Activated T-cell treated with anti-CD3 and anti-CD28 coated beads, Interleukin-2, amount 50 U/mL, for 72 hours (primary cell): ENCODE measurements at regions not wholly inside any gene's neighbourhood (a gene's known extent, or its start where the extent isn't known, plus 50 kb on each side); places are given as distances from the start of the nearest gene placed in this dataset.
"Not testable (repeated sequence)": the region's sequence is repeated elsewhere in the genome, so short reads cannot be mapped to it uniquely, and the experiment has no call there.

Experiments
- ATAC-seq, 2 donors: fragments of 150-1000 bp; cut with Tn5 transposase; replicated peaks in 1 of 2; 2 replicates each; pipeline ENCODE4 v1.10.0; 2021; ENCODE audit warnings: moderate library complexity in 2 of 2, mild to moderate bottlenecking in 1 of 2
- DNase-seq, 2 donors: peaks; one replicate each; pipeline ENCODE4 v3.0.0; 2021 to 2022; ENCODE audit warnings: mixed read lengths in 1 of 2
- H3K27ac Mint-ChIP-seq: one replicate; pipeline ENCODE4 v1.8.0; 2022; ENCODE audit warnings: mild to moderate bottlenecking, moderate library complexity, mixed read lengths
- H3K27me3 Mint-ChIP-seq: one replicate; pipeline ENCODE4 v1.8.0; 2022; ENCODE audit warnings: low read depth, mixed read lengths
- H3K36me3 Mint-ChIP-seq, 2 donors: one replicate each; pipeline ENCODE4 v1.8.0; 2022; ENCODE audit warnings: mixed read lengths in 2 of 2, mild to moderate bottlenecking in 1 of 2; ENCODE audit not compliant: insufficient read depth in 2 of 2
- H3K4me1 Mint-ChIP-seq: one replicate; pipeline ENCODE4 v1.8.0; 2022; ENCODE audit warnings: low read depth, mixed read lengths
- H3K4me3 Mint-ChIP-seq, 2 donors: one replicate each; pipeline ENCODE4 v1.8.0; 2022; ENCODE audit warnings: mild to moderate bottlenecking in 2 of 2, mixed read lengths in 2 of 2, moderate library complexity in 2 of 2
- H3K9me3 Mint-ChIP-seq, 2 donors: one replicate each; pipeline ENCODE4 v1.8.0; 2022; ENCODE audit warnings: mixed read lengths in 2 of 2

GRCh38 chr2:72026819-72027425 is 120.7 kb downstream of the CYP26B1 start:
- Mint-ChIP-seq H3K36me3 (peaks cover 0 to 1% of the 10 kb centered on the region in 2 donors), H3K4me1 (no peaks in the 10 kb centered on the region), H3K4me3 (no peak overlapping the region), H3K9me3 (peaks cover 0 to 7% of the 10 kb centered on the region in 2 donors), H3K27ac (no peak overlapping the region), H3K27me3 (no peaks in the 10 kb centered on the region)
- no peak for DNase-seq
- ATAC-seq, result no peak

- no peak overlapping the region for H3K4me3 Mint-ChIP-seq
These were observed 123.0 kb downstream of the CYP26B1 start for GRCh38 chr2:72024451-72025175.

DNA sequence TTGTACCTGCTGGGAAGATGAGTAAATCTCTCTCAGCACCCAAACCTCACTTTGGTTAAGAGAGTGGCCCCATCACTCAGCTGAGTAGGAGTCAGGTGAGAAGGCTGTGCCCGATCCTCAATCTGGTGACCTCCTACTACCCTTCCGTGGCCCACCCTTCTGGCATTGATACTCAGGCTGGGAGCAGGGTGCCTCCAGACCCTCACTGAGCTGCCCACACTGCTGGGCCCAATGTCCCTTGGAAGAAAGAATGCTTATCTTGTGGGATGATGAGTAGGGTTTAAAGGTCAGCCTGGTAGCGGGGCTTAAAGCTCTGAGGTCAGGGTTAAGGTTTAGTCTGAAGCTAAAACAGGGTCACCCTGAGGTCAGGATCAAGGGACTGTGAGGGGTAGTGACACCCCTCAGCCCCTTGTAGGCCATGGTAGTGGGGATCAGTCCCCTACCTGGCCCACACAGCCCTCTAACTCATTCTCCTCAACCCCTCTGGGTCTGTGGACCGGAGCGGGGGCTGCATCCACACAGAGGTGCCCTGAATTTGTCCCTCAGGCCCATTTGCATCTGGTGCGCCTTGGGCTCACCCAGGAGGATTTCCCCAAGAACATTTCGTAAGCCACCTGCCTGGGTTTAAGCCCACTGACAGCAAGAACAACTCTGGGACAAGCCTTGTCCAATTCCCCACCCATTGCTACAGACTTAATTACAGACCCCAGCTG is 123.8 kb downstream of the CYP26B1 start:
- ATAC-seq (no peak), DNase-seq (no peak)
- Mint-ChIP-seq H3K4me1 (no peaks in the 10 kb centered on the region), H3K4me3 (no peak overlapping the region), H3K27ac (no peak overlapping the region), H3K27me3 (no peaks in the 10 kb centered on the region), H3K9me3 (peaks cover 0 to 8% of the 10 kb centered on the region in 2 donors), H3K36me3 (peaks cover 0 to 1% of the 10 kb centered on the region in 2 donors)

More at GRCh38 chr2:72024451-72025175, 123.0 kb downstream of the CYP26B1 start:
- H3K27ac Mint-ChIP-seq, result no peak overlapping the region
- peaks cover 0 to 1% of the 10 kb centered on the region in 2 donors for H3K36me3 Mint-ChIP-seq
- H3K4me1 Mint-ChIP-seq, result no peaks in the 10 kb centered on the region
- no peak for DNase-seq
- H3K27me3 Mint-ChIP-seq, result no peaks in the 10 kb centered on the region
- peaks cover 0 to 8% of the 10 kb centered on the region in 2 donors for H3K9me3 Mint-ChIP-seq
- ATAC-seq, result no peak

GRCh38 chr2:72021371-72021770 is 126.3 kb downstream of the CYP26B1 start:
- DNase-seq, H3K9me3 Mint-ChIP-seq, ATAC-seq, H3K27ac Mint-ChIP-seq, H3K4me1 Mint-ChIP-seq, H3K27me3 Mint-ChIP-seq, H3K36me3 Mint-ChIP-seq, H3K4me3 Mint-ChIP-seq: not testable (repeated sequence)

DNA sequence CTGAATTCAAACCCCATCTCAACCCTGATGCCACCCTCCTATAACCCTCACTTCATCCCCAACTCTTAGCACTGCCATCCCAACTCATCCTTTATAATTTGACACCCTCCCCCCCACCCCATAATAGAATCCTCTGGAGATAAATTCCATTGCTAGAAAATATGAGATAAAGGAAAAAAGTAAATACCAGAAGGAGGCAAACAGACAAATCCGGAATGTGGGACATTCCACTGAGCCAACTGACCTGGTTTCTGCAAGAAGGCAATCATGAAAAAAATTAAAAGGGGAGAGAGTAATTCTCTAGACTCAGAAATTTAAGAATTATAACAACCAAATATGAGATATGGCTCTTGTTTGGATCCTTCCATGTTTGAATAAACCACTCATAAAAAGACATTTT is 132.4 kb downstream of the CYP26B1 start:
- H3K27ac Mint-ChIP-seq, result no peak overlapping the region
- peaks cover 7% of the 10 kb centered on the region for H3K27me3 Mint-ChIP-seq
- no peak for ATAC-seq
- no peaks in the 10 kb centered on the region for H3K36me3 Mint-ChIP-seq
- no peaks in the 10 kb centered on the region for H3K4me1 Mint-ChIP-seq
- no peaks in the 10 kb centered on the region for H3K9me3 Mint-ChIP-seq
- no peak overlapping the region for H3K4me3 Mint-ChIP-seq
- DNase-seq, result no peak

GRCh38 chr2:72014831-72015230 is 132.8 kb downstream of the CYP26B1 start:
- no peak overlapping the region for H3K4me3 Mint-ChIP-seq
- H3K27me3 Mint-ChIP-seq, result peaks cover 8% of the 10 kb centered on the region
- H3K4me1 Mint-ChIP-seq, result no peaks in the 10 kb centered on the region
- H3K36me3 Mint-ChIP-seq, result no peaks in the 10 kb centered on the region
- DNase-seq (no peak), ATAC-seq (no peak)
- no peak overlapping the region for H3K27ac Mint-ChIP-seq
- H3K9me3 Mint-ChIP-seq, result no peaks in the 10 kb centered on the region

DNA sequence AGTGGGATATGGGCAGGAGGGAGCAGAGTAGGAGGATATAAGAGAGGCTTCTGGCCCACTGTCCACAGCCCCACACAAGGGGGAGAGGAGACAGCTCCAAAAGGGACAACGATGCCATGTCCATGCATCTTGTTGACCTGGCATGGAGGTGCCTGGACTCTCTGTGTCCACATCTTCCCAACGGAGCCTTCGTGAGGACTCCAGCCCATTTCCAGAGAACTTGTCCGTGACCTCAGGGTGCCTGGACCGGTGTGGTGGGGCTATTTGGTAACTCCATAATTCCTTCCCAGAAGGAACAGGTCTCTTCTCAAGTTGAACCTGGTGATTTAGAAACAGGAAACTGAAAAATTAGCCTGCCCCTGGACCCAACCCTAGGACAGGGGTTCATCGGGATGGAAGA is 133.9 kb downstream of the CYP26B1 start:
- no peaks in the 10 kb centered on the region for H3K4me1 Mint-ChIP-seq
- no peaks in the 10 kb centered on the region for H3K36me3 Mint-ChIP-seq
- peaks cover 8% of the 10 kb centered on the region for H3K27me3 Mint-ChIP-seq
- ATAC-seq (no peak), DNase-seq (no peak)
- H3K9me3 Mint-ChIP-seq, result no peaks in the 10 kb centered on the region
- H3K4me3 Mint-ChIP-seq, result no peak overlapping the region
- no peak overlapping the region for H3K27ac Mint-ChIP-seq

DNA sequence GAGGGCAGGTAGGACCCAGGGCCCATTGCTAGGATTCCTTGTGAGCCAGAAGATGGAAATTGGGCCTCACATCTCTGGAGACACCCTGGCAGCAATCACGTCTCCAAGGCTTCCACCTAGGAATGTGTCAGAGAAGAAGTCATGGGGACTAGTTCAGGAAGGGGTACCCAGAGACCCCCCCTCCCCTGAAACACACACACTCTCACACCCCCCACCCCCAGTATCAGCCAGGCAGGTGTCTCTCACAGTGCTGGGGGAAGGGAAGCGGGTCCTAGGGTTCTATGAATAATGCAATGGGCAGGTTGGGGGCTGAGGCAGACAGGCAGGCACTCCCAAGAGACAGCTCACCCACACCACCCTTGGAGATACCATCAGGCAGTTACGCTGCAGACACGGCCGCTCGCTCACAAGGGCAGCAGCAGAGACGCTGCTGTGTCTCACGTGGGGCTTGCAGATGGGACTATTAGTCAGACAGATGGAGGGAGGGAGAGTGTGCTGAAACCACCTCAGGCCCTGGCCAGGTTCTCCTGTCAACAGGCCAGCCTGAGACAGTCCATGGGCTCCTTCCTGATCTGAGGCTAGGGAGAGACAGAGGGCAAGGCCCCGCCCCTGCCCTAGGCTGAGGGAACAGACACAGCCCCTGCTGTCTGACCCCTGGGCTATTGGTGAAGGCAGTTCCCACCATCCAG is 134.6 kb downstream of the CYP26B1 start:
- ATAC-seq (no peak), DNase-seq (no peak)
- Mint-ChIP-seq H3K27me3 (peaks cover 8% of the 10 kb centered on the region), H3K4me3 (no peak overlapping the region), H3K36me3 (no peaks in the 10 kb centered on the region), H3K27ac (no peak overlapping the region), H3K4me1 (no peaks in the 10 kb centered on the region), H3K9me3 (no peaks in the 10 kb centered on the region)

GRCh38 chr2:72011791-72012190 is 135.9 kb downstream of the CYP26B1 start:
- ATAC-seq (no peak), DNase-seq (no peak)
- no peaks in the 10 kb centered on the region for H3K4me1 Mint-ChIP-seq
- H3K36me3 Mint-ChIP-seq, result no peaks in the 10 kb centered on the region
- peaks cover 8% of the 10 kb centered on the region for H3K27me3 Mint-ChIP-seq
- no peaks in the 10 kb centered on the region for H3K9me3 Mint-ChIP-seq
- no peak overlapping the region for H3K4me3 Mint-ChIP-seq
- H3K27ac Mint-ChIP-seq, result no peak overlapping the region

DNA sequence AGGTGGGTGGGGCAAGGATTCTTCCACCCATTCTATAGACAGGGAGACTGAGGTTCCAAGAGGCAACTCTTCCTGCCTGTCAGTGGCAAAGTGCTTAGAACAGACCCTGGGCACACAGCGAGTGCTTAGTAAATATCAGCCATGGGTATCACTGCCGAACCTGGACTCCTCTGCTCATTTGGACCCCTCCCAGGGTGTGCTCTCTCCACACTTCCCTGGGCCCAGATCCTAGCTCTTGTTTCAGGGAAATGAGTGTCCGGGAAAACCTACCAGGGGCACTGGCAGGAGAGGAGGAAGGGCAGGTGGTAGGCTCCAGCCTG is 136.3 kb downstream of the CYP26B1 start:
- no peak overlapping the region for H3K4me3 Mint-ChIP-seq
- no peak for DNase-seq
- H3K4me1 Mint-ChIP-seq, result no peaks in the 10 kb centered on the region
- H3K36me3 Mint-ChIP-seq, result no peaks in the 10 kb centered on the region
- no peaks in the 10 kb centered on the region for H3K9me3 Mint-ChIP-seq
- ATAC-seq, result no peak
- peaks cover 8% of the 10 kb centered on the region for H3K27me3 Mint-ChIP-seq
- no peak overlapping the region for H3K27ac Mint-ChIP-seq

DNA sequence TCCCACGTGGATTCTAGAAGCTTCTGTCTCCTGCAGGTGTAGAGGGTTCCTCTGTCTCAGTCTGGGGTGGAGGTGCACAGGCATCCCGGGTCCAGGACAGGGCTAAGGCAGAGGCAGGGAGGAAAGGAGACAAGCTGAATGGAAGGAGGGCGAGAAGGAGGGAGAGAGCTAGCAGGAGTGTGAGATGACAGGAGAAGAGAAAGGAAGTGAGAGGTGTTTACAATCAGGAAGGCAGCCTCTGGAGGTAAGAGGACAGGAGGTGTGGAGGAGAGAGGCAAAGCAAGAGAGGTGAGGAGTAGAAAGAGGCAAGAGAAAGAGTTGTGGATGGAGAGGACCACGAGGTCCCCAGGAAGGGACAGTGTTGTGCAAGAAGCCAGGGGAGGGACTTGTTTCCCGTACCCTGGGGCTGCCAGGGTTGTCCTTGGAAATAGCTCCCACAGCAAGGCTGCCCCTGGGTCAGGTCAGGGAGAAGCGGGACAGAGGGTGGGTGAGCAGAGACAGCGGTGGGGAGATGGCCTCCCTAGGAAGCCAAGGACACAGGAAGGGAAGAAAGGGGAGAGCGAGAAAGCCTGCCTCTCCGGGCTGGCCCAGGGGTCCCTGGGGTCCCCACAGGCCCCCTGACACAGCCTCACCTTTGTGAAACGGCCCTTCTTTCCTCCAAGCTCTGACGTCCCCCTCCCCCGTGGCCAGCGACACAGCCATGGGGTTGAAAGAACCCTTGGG is 136.9 kb downstream of the CYP26B1 start:
- ATAC-seq, result no peak
- Mint-ChIP-seq H3K4me3 (no peak overlapping the region), H3K27me3 (peaks cover 8% of the 10 kb centered on the region), H3K27ac (no peak overlapping the region), H3K36me3 (no peaks in the 10 kb centered on the region), H3K4me1 (no peaks in the 10 kb centered on the region), H3K9me3 (no peaks in the 10 kb centered on the region)
- DNase-seq, result no peak

DNA sequence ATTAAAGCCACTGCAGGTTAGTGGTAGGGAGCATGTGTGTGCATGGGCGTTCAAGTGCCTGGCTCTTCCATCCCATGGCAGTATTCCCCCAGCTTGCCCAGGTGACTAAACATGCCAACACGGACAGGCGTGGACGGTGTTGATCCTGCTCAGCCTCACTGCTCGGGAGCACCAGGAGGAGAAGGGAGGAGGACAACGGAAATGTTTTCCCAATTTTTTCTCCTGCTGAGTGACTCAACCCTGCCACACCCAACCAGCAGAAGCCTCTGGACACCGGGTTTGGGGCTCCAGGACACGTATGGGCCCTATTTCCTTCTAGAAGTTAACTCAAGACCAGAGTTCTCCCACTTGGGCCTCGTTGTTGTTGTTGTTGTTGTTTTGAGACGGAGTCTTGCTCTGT is 139.1 kb downstream of the CYP26B1 start:
- no peaks in the 10 kb centered on the region for H3K4me1 Mint-ChIP-seq
- no peaks in the 10 kb centered on the region for H3K9me3 Mint-ChIP-seq
- H3K4me3 Mint-ChIP-seq, result no peak overlapping the region
- ATAC-seq (no peak), DNase-seq (no peak)
- H3K27ac Mint-ChIP-seq, result no peak overlapping the region
- H3K27me3 Mint-ChIP-seq, result peaks cover 8% of the 10 kb centered on the region
- no peaks in the 10 kb centered on the region for H3K36me3 Mint-ChIP-seq

GRCh38 chr2:72007402-72007801 is 140.3 kb downstream of the CYP26B1 start:
- Mint-ChIP-seq H3K9me3 (no peaks in the 10 kb centered on the region), H3K27me3 (peaks cover 8% of the 10 kb centered on the region), H3K4me3 (no peak overlapping the region), H3K4me1 (no peaks in the 10 kb centered on the region), H3K27ac (no peak overlapping the region), H3K36me3 (no peaks in the 10 kb centered on the region)
- no peak for DNase-seq
- no peak for ATAC-seq
